Ishikawa (cell line): ENCODE measurements at regions not wholly inside any gene's neighbourhood (a gene's known extent, or its start where the extent isn't known, plus 50 kb on each side); places are given as distances from the start of the nearest gene placed in this dataset.

ENCODE experiments used
- CEBPB ChIP-seq: IDR thresholded peaks from 2 replicates; pipeline ENCODE4 v1.6.1; 2012
- FOXM1 ChIP-seq: IDR thresholded peaks from 2 replicates; pipeline ENCODE4 v1.6.1; 2012; ENCODE audit warnings: low read depth, borderline replicate concordance
- TEAD4 ChIP-seq: IDR thresholded peaks from 2 replicates; pipeline ENCODE4 v1.6.1; 2012
- YY1 ChIP-seq: IDR thresholded peaks from 2 replicates; pipeline ENCODE4 v1.6.1; 2012; ENCODE audit warnings: low read depth
- TF ChIP-seq, protein P1 (sequence below): IDR thresholded peaks from 2 replicates; pipeline ENCODE4 v1.6.1; 2012

DNA sequence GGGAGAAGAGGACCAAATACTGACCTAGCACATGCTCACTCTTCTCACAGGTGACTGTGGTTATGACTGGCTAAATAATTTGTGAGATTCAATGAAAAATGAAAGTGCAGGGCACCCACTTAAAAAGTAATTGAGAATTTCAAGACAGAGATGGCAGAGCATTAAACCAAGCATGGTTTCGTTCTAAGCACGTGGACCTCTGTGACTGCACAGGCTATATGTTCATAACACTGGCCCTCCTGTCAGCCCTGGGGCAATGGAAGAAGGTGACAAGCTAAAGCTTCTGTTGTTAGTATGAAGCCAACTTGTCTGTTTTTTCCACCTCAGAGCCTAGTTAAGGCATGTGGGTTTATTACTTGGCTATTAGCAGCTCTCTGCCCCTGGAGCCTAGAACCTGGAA, 130.9 kb downstream of the FASLG start:
- no peak for TF ChIP-seq YY1
- TF ChIP-seq CEBPB: no peak
- no peak for TF ChIP-seq TEAD4
- TF ChIP-seq, protein P1, sequence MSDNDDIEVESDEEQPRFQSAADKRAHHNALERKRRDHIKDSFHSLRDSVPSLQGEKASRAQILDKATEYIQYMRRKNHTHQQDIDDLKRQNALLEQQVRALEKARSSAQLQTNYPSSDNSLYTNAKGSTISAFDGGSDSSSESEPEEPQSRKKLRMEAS: no peak
- TF ChIP-seq FOXM1: no peak
